Endodermal cell (in vitro differentiated cells): ENCODE measurements at regions not wholly inside any gene's neighbourhood (a gene's known extent, or its start where the extent isn't known, plus 50 kb on each side); places are given as distances from the start of the nearest gene placed in this dataset.

Experiments used
- DNase-seq: peaks from one replicate; pipeline ENCODE4 v3.0.0-alpha.2; 2017
- H3K27ac ChIP-seq: 2 replicates; pipeline ENCODE4 v1.5.1; 2013; ENCODE audit warnings: mild to moderate bottlenecking, low read depth, low read length, moderate library complexity
- H3K27me3 ChIP-seq: 2 replicates; pipeline ENCODE4 v1.6.1; 2013; ENCODE audit warnings: mild to moderate bottlenecking, low read length, moderate library complexity; ENCODE audit not compliant: insufficient read depth, control insufficient read depth, poor library complexity, severe bottlenecking
- H3K36me3 ChIP-seq: 2 replicates; pipeline ENCODE4 v1.7.0; 2013; ENCODE audit warnings: mild to moderate bottlenecking, low read length, moderate library complexity; ENCODE audit not compliant: control insufficient read depth, insufficient read depth
- H3K4me1 ChIP-seq: one replicate; pipeline ENCODE4 v1.7.0; 2013; ENCODE audit warnings: low read length; ENCODE audit not compliant: control insufficient read depth, insufficient read depth
- H3K4me3 ChIP-seq: 2 replicates; pipeline ENCODE4 v1.5.1; 2013; ENCODE audit warnings: mild to moderate bottlenecking, low read length, moderate library complexity
- H3K9ac ChIP-seq: 2 replicates; pipeline ENCODE4 v1.6.1; 2013; ENCODE audit warnings: mild to moderate bottlenecking, low read length, moderate library complexity; ENCODE audit not compliant: poor library complexity, severe bottlenecking; ENCODE audit errors: extremely low read depth
- H3K9me3 ChIP-seq: 2 replicates; pipeline ENCODE4 v1.6.1; 2013; ENCODE audit warnings: mild to moderate bottlenecking, low read length, moderate library complexity; ENCODE audit not compliant: control insufficient read depth
- H3K27ac Mint-ChIP-seq: 2 replicates; pipeline ENCODE4 v1.8.0; 2020; ENCODE audit warnings: mixed read lengths
- H3K27me3 Mint-ChIP-seq: 2 replicates; pipeline ENCODE4 v1.8.0; 2021; ENCODE audit warnings: mild to moderate bottlenecking, mixed read lengths; ENCODE audit not compliant: insufficient read depth
- H3K36me3 Mint-ChIP-seq: 2 replicates; pipeline ENCODE4 v1.8.0; 2020; ENCODE audit warnings: low read depth, mixed read lengths
- H3K4me1 Mint-ChIP-seq: 2 replicates; pipeline ENCODE4 v1.8.0; 2020; ENCODE audit warnings: mixed read lengths
- H3K4me3 Mint-ChIP-seq: 2 replicates; pipeline ENCODE4 v1.8.0; 2020; ENCODE audit warnings: mild to moderate bottlenecking, moderate library complexity, mixed read lengths
- H3K9me3 Mint-ChIP-seq: 2 replicates; pipeline ENCODE4 v1.8.0; 2020; ENCODE audit warnings: mild to moderate bottlenecking, mixed read lengths
- CTCF ChIP-seq: fragments of 200-600 bp; sonication (generic); conservative IDR thresholded peaks from 2 replicates; pipeline ENCODE4 v1.5.0; 2021; ENCODE audit warnings: antibody characterized with exemption, mild to moderate bottlenecking
- WGBS, 2 experiments: methylation state at CpG; one replicate each; pipeline versions ENCODE4 v1.1.5 to v1.1.7; 2013; ENCODE audit warnings: missing lambda C conversion rate in 2 of 2, mixed read lengths in 1 of 2; ENCODE audit not compliant: insufficient coverage in 1 of 2, insufficient read length in 1 of 2; 5-methylcytosine and 5-hydroxymethylcytosine counted together

DNA sequence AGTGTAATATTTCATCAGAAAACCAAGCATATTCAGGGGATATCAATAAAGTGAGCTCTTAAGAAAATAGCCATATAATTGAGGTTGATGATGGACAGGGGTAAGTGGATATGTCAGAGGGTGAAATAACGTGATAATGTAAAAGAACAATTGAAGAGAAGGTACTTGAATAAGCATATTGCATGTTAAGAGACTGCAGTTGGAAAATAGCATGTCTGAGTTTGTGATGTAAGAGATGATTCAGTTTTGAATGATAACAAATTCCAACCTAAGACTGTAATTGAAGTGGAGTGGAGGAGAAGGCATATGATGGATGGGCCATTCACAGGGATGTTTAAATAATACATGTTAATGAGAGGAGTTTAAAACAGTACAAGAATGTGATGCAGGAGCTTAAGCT is 1633.5 kb downstream of the SLITRK1 start:
- Mint-ChIP-seq H3K9me3 (no peaks in the 10 kb centered on the region), H3K4me3 (no peak overlapping the region), H3K27me3 (no peaks in the 10 kb centered on the region), H3K36me3 (no peaks in the 10 kb centered on the region), H3K27ac (no peak overlapping the region), H3K4me1 (peaks cover 3% of the 10 kb centered on the region)
- no peak for TF ChIP-seq CTCF
- no peaks in the 10 kb centered on the region for H3K27me3 ChIP-seq
- H3K4me3 ChIP-seq: no peak overlapping the region
- H3K36me3 ChIP-seq: no peaks in the 10 kb centered on the region
- H3K9me3 ChIP-seq: no peaks in the 10 kb centered on the region
- DNase-seq: no peak
- WGBS, 2 experiments: 79 to 92% methylated on average over 1 of the region's 1 CpG
- no peaks in the 10 kb centered on the region for H3K4me1 ChIP-seq
- no peak overlapping the region for H3K27ac ChIP-seq
- no peak overlapping the region for H3K9ac ChIP-seq

DNA sequence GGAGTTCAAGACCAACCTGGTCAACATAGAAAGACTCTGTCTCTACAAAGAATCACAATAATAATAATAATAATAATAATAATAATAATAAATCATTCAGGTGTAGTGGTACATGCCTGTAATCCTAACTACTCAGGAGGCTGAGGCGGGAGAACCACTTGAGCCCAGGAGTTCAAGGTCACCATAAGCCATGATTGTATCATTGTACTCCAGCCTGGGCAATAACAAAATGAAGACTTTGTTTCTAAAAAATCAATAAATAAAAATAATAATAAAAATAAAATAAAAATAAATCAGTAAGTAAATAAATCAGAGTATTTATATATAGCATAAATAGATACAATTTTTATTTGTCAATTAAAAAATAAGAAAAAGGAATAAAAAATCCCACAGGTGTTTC is 1636.4 kb downstream of the SLITRK1 start:
- Mint-ChIP-seq H3K4me3 (no peak overlapping the region), H3K27ac (no peak overlapping the region), H3K4me1 (peaks cover 3% of the 10 kb centered on the region), H3K9me3 (no peaks in the 10 kb centered on the region), H3K27me3 (no peaks in the 10 kb centered on the region), H3K36me3 (no peaks in the 10 kb centered on the region)
- Histone ChIP-seq H3K4me1 (no peaks in the 10 kb centered on the region), H3K4me3 (no peak overlapping the region), H3K9ac (no peak overlapping the region), H3K9me3 (no peaks in the 10 kb centered on the region), H3K36me3 (no peaks in the 10 kb centered on the region), H3K27me3 (no peaks in the 10 kb centered on the region), H3K27ac (no peak overlapping the region)
- no peak for TF ChIP-seq CTCF
- WGBS, 2 experiments: 100% methylated on average over 1 of the region's 1 CpG; no CpG with 5 or more reads in 1 of the 2 experiments
- DNase-seq: no peak

GRCh38 chr13:82224806-82225205 is 1657.5 kb downstream of the SLITRK1 start:
- DNase-seq: no peak
- H3K36me3 Mint-ChIP-seq: peaks cover 4% of the 10 kb centered on the region
- no peak overlapping the region for H3K4me3 ChIP-seq
- H3K27ac Mint-ChIP-seq: no peak overlapping the region
- TF ChIP-seq CTCF: no peak
- no peaks in the 10 kb centered on the region for H3K4me1 ChIP-seq
- H3K9me3 ChIP-seq: peaks cover 12% of the 10 kb centered on the region
- no peaks in the 10 kb centered on the region for H3K27me3 Mint-ChIP-seq
- H3K27ac ChIP-seq: no peak overlapping the region
- H3K9me3 Mint-ChIP-seq: peaks cover 11% of the 10 kb centered on the region
- WGBS, 2 experiments: 50 to 74% methylated on average over 2 to 3 of the region's 3 CpGs
- no peak overlapping the region for H3K9ac ChIP-seq
- no peak overlapping the region for H3K4me3 Mint-ChIP-seq
- no peaks in the 10 kb centered on the region for H3K36me3 ChIP-seq
- H3K4me1 Mint-ChIP-seq: no peaks in the 10 kb centered on the region
- H3K27me3 ChIP-seq: no peaks in the 10 kb centered on the region
